GM12892 (cell line): ENCODE measurements at regions not wholly inside any gene's neighbourhood (a gene's known extent, or its start where the extent isn't known, plus 50 kb on each side); places are given as distances from the start of the nearest gene placed in this dataset.
"Not testable (repeated sequence)": the region's sequence is repeated elsewhere in the genome, so short reads cannot be mapped to it uniquely, and the experiment has no call there.

Experiments used
- DNase-seq: peaks from one replicate; pipeline ENCODE4 v3.0.0; 2011; ENCODE audit not compliant: insufficient read length
- FAIRE-seq: peaks from 2 replicates; lab custom pipeline; 2011; peaks lifted over from hg19 to GRCh38; lab: Jason Lieb, UNC
- POLR2A ChIP-seq: IDR thresholded peaks from 2 replicates; pipeline ENCODE4 v1.6.1; 2011; ENCODE audit warnings: low read depth, low read length, control low read depth
- POLR2AphosphoS5 ChIP-seq: IDR thresholded peaks from 2 replicates; pipeline ENCODE4 v1.6.1; 2011; ENCODE audit warnings: low read depth, low read length, control low read depth
- TAF1 ChIP-seq: IDR thresholded peaks from 2 replicates; pipeline ENCODE4 v1.6.1; 2011; ENCODE audit warnings: low read depth, mild to moderate bottlenecking, control low read depth, low read length, borderline replicate concordance

DNA sequence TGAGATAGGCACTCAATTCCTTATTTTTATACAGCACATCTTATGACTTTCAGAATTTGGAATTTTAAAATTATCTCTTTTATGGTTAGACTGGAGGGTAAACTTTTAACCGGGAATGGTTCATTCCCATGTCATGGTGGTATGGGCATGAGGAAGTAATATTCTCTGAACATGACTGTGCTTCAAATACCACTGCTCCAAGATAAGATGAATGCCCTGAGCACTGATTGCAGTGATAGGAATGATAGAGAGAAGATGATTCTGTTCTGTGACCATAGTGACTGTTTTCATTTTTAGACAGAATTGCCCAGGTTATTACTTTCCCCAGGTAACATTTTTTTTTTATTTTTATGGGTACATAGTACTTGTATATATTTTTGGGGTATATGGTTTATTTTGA is 187.4 kb downstream of the ATOH1 start:
- no peak for DNase-seq
- no peak for TF ChIP-seq POLR2A
- TF ChIP-seq TAF1: no peak
- no peak for TF ChIP-seq POLR2AphosphoS5
- no peak for FAIRE-seq

DNA sequence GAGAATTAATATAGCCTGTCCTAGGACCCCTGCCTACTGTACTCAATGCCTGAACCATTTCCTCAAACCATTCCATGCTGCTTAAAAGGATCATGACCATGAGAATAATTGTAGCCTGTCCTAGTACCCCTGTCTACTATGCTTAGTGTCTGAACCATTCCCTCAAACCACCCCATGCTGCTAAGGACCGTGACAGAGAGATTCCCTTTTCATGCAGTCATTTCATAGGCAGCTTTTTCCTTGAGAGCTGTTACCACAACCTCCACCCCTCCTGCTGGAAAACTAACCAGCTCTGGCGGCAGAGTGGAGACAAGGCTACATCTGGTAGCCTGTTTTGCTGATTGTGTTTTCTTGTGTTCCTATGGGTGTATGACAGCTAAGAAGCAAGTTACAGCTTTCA is 174.9 kb upstream of the SMARCAD1 start:
- TF ChIP-seq TAF1 (no peak), POLR2A (no peak), POLR2AphosphoS5 (no peak)
- no peak for DNase-seq
- FAIRE-seq: no peak

DNA sequence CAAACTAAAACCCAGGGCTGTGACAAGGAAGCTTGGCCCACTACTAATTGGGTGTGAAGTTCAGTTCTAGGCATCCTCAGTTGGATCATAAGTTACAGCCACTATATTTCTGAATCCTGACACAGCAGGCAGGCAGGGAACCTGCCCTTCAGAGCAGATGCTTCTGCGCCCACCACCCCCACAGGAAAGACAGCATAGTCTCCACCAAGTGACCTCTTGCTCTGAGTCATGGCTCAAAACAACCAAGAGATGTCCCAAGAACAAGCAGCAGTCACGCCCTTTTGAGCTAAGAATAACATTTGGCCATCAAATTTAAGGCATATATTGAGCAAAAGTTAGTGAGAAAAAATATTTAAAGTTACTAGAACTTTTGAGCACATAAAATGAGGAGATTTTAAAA is 170.7 kb upstream of the SMARCAD1 start:
- FAIRE-seq: peak; percentile 67
- TF ChIP-seq POLR2A: no peak
- no peak for DNase-seq

DNA sequence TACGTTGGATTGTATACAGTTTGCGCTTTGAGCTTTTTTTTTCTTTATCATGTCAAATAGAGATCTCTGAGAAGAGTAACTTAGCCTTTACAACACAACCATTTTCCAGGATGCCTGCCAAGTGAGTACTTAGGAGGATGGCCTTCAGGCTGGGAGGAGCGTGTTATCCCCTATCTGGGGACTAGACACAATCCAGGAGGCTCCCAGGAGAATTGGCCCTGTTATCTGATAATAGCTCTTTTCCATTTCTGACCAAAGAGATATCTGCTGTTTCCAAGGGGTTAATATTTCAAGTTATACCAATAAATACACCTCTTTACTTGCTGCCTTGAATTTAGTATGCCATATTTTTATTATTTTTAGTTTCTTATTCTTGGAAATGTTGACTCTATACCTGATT is 169.5 kb upstream of the SMARCAD1 start:
- FAIRE-seq: no peak
- TF ChIP-seq POLR2A: no peak
- no peak for TF ChIP-seq TAF1
- TF ChIP-seq POLR2AphosphoS5: no peak
- no peak for DNase-seq

DNA sequence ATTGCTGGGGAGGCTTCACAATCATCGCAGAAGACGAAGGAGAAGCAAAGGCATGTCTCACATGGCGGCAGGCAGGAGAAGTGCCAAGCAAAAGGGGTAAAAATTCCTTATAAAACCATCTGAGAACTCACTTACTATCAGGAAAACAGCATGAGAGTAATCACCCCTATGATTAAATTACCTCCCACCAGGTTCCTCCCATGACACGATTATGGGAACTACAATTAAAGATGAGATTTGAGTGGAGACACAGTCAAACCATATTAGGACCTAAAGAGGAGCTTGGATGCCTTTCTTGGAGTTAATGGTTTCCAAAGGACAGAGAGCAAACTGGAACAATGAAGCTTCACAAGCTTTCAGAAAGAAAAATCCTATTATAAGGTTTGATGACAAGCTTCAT is 168.4 kb upstream of the SMARCAD1 start:
- DNase-seq (no peak), FAIRE-seq (no peak)
- TF ChIP-seq POLR2A: no peak
- TF ChIP-seq POLR2AphosphoS5: no peak
- TF ChIP-seq TAF1: no peak

DNA sequence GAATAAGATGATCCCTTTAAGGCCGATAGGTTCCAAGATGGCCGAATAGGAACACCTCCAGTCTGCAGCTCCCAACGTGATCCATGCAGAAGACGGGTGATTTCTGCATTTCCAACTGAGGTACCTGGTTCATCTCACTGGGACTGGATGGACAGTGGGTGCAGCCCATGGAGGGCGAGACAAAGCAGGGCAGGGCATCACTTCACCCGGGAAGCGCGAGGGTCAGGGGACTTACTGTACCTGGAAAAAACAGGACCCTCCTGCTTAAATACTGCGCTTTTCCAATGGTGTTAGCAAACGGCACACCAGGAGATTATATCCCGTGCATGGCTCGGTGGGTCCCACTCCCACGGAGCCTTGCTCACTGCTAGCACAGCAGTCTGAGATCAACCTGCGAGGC is 163.2 kb upstream of the SMARCAD1 start:
- not testable (repeated sequence) for DNase-seq, FAIRE-seq

DNA sequence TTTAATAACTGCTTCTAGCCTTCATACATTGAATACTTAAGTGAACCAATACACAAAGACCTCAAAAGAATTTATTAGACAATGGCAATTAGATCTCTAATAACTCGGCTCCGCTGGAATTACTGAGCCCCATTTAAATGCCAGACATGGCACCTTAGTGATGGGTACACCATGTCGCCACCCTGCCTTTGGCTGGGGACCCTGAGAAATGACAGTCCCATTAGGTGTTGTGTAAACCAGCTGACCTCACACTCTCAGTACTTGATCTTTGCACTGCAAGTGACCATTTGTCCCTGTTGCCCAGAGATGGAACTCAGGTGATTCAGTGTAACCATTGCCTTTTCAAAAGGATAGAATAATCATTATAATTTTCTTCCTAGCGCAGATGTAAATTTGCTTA is 144.6 kb upstream of the SMARCAD1 start:
- no peak for DNase-seq
- no peak for TF ChIP-seq TAF1
- no peak for TF ChIP-seq POLR2AphosphoS5
- no peak for TF ChIP-seq POLR2A
- no peak for FAIRE-seq

DNA sequence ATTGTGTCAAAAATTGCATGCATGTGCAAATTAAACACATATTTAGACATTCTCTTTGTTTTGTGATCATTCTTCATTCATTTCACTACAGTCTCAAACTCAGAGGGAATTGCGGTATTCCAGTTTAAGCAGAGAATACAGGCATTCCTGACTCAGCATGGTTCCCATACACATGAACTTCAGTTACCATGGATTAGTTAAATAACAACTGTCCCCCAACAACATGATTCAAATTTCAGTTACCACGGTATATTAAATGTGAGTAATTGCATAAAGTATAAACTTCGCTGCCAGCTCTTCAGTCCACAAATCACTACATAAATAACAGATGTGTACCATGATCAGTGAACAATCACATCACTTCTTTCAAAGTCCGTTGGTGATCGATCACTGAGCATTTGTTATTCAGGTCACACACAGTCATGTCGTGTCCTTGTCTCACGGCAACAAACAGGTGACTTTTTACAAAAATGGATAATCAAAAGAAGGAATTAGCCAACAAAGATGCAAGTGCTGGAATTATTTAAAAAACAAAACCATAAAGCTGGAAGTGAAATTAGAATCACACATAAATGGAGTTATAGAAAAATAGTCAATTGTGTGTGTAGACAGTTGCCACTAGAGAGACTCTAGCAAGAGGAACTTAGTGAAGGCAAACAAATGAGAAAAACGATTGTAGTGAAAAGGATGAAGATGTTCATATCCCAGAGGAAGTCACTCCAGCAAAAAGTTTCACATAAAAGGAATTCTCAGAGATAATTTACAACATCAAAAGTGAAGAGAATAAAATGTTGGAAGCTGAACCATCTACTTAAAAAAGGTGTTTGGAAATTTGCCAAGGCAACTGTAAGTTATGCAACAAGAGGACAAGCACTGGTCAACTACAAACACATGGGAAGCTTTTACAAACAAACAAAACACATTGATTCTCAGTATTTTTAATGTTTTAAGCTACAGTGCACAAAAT is 138.6 kb upstream of the SMARCAD1 start:
- DNase-seq: no peak
- TF ChIP-seq TAF1: no peak
- TF ChIP-seq POLR2A: no peak
- no peak for TF ChIP-seq POLR2AphosphoS5

DNA sequence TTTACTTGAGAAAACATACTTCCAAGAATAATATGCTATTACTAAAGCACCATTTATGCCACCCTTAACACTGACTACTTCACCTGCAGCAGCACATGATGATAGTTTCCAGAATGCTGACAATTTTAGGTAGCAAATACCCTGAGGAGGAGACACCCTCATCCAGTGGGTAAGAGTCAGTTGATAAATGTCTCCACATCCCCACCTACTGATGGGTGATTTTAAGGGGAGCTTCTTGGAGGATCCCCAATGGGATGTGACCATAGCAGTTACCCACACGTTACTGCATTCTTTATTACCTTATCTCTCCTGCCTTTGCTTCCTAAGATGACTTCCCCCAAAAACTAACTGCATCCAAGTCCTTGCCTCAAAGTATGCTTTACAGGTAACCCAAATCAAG is 131.2 kb upstream of the SMARCAD1 start:
- DNase-seq: no peak
- FAIRE-seq: no peak
- TF ChIP-seq TAF1 (no peak), POLR2A (no peak), POLR2AphosphoS5 (no peak)

More for the DNA sequence above, 138.6 kb upstream of the SMARCAD1 start:
- no peak for FAIRE-seq

DNA sequence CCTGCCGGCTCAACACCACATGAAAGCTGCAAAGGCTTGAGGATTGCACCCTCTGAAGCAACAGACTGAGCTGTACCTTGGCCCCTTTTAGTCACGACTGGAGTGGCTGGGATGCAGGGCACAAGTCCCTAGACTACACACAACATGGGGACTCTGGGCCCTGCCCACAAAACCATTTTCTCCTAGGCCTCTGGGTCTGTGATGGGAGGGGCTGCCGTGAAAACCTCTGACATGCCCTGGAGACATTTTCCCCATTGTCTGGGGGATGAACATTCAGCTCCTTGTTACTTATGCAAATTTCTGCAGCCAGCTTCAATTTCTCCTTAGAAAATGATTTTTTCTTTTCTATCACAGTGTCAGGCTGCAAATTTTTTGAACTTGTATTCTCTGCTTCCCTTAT is 123.5 kb upstream of the SMARCAD1 start:
- DNase-seq: no peak
- TF ChIP-seq TAF1 (no peak), POLR2AphosphoS5 (no peak), POLR2A (no peak)
- FAIRE-seq: no peak

DNA sequence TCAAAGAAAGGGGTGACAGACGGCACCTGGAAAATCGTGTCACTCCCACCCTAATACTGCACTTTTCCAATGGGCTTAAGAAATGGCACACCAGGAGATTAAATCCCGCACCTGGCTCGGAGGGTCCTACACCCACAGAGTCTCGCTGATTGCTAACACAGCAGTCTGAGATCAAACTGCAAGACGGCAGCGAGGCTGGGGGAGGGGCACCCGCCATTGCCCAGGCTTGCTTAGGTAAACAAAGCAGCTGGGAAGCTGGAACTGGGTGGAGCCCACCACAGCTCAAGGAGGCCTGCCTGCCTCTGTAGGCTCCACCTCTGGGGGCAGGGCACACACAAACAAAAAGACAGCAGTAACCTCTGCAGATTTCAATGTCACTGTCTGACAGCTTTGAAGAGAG is 108.5 kb upstream of the SMARCAD1 start:
- FAIRE-seq, DNase-seq: not testable (repeated sequence)

DNA sequence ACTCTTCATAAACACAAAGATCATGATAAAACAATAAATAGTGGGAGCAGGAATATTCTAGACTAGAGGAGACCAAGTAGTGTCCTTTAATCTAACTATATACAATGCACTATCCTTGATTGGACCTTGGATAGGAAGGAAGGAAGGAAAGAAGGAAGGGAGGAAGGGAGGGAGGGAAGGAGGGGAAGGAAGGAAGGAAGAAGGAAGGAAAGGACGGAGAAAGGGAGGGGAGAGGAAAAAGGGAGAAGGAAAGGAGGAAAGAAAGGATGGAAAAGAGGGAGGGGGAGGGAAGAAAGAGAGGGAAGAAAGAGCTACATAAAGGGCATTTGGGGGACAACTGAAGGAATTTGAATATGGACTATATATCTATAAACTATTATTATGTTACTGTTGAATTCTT is 95.0 kb upstream of the SMARCAD1 start:
- no peak for DNase-seq
- no peak for FAIRE-seq
- TF ChIP-seq POLR2A (no peak), TAF1 (no peak), POLR2AphosphoS5 (no peak)

DNA sequence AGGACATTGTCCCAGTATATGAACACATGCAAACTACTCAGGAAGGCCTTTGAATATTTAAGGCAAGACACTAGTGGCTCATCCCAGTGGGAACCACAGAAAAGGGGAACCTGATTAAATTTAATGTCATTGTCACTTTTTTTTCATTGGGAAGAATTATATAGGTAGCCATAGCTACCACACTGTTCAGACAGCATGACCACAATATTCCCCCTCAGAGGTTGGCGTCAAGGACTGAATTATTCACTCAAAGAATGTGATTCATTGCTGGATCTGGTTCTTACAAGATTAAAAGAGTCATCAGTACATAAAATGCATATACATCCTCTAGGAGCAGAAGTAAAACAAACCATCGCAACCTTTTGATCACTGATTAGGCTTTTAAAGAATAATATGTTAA is 92.0 kb upstream of the SMARCAD1 start:
- no peak for DNase-seq
- TF ChIP-seq POLR2AphosphoS5: no peak
- no peak for TF ChIP-seq TAF1
- no peak for TF ChIP-seq POLR2A
- no peak for FAIRE-seq

DNA sequence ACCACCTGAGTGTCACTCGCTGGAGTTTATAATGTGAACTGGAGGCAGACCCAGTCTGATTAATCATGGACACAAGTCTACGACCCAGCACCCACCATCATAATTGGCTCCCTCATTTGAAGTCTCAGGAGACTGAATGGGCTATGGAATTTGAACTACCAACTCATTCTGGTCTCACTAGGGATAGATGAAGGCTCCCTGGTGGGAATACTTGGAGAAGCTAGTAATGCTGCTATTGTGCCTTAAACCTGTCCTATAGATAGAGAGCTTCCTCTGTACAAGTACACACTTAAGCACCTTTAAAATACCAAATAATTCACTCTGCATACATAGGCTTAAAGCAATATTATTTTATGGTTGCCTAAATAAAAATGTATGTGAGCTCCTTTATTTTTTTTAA is 90.8 kb upstream of the SMARCAD1 start:
- DNase-seq: no peak
- FAIRE-seq: no peak
- TF ChIP-seq POLR2A (no peak), TAF1 (no peak)
